Fibroblast of villous mesenchyme (primary cell): ENCODE measurements at regions not wholly inside any gene's neighbourhood (a gene's known extent, or its start where the extent isn't known, plus 50 kb on each side); places are given as distances from the start of the nearest gene placed in this dataset.

ENCODE experiments used
- DNase-seq: peaks from one replicate; pipeline ENCODE4 v3.0.0-alpha.2; 2010; ENCODE audit warnings: low read depth
- H3K4me3 ChIP-seq: 2 replicates; pipeline ENCODE4 v1.5.1; 2011; ENCODE audit warnings: low read depth, mild to moderate bottlenecking, low read length
- TF ChIP-seq, protein P1 (sequence below): IDR thresholded peaks from 2 replicates; pipeline ENCODE4 v1.5.1; 2012; ENCODE audit warnings: low read depth, mild to moderate bottlenecking, low read length; ENCODE audit not compliant: insufficient read depth

DNA sequence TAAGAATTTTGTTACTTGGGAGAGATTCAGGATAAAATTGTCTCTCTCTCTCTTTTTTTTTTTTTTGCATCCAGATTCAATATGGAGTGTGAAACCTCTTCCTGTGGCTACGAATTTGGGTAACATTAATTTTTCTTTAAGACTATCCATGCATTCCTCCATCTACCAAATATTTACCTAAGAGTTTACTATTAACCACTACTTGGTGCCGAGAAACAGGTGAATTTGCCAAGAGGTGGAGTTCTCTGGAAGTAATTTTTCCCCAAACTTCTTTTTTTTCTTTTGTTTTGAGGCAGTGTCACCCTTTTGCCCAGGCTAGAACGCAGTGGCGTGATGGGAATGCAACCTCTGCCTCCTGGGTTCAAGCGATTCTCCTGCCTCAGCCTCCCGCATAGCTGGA lies 206.3 kb upstream of the VLDLR start:
- no peak overlapping the region for H3K4me3 ChIP-seq
- TF ChIP-seq, protein P1, sequence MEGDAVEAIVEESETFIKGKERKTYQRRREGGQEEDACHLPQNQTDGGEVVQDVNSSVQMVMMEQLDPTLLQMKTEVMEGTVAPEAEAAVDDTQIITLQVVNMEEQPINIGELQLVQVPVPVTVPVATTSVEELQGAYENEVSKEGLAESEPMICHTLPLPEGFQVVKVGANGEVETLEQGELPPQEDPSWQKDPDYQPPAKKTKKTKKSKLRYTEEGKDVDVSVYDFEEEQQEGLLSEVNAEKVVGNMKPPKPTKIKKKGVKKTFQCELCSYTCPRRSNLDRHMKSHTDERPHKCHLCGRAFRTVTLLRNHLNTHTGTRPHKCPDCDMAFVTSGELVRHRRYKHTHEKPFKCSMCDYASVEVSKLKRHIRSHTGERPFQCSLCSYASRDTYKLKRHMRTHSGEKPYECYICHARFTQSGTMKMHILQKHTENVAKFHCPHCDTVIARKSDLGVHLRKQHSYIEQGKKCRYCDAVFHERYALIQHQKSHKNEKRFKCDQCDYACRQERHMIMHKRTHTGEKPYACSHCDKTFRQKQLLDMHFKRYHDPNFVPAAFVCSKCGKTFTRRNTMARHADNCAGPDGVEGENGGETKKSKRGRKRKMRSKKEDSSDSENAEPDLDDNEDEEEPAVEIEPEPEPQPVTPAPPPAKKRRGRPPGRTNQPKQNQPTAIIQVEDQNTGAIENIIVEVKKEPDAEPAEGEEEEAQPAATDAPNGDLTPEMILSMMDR: no peak
- DNase-seq: no peak

DNA sequence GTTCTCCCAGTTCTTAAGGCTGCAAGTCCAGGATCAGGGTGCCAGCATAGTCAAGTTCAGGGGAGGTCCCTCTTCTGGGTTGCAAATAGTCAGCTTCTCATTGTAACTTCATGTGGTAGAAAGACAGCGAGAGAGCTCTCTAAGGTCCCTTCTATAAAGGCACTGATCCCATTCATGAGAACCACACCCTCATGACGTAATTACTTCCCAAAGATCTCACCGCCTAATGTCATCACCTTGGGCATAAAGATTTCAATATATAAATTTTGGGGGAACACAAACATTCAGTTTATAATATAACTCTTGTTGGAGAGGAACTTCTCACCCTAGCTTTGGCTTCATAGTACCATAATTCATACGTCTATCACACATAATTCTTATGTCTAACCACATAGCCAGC lies 203.9 kb upstream of the VLDLR start:
- no peak overlapping the region for H3K4me3 ChIP-seq
- TF ChIP-seq, protein P1: no peak
- DNase-seq: no peak

DNA sequence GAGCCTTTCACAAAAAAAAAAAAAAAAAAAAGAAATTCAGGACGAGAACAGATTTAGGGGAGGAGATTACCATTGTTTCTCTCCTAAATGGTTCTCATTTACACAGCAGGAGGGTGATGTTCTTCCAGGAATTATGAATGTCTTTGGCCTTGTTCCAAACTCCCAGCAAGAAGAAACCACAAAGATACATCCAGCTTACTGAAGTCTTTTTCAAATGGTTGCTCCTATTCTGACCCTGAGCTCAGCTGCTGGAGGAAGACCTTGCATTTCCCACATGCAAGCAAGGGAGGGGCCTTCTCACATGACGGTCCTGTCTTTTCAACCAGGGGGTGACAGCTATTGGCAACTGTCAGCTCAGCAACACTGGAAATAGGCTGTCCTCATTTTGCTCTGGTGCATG lies 203.0 kb upstream of the VLDLR start:
- TF ChIP-seq, protein P1: no peak
- DNase-seq: peak; percentile 76
- no peak overlapping the region for H3K4me3 ChIP-seq

DNA sequence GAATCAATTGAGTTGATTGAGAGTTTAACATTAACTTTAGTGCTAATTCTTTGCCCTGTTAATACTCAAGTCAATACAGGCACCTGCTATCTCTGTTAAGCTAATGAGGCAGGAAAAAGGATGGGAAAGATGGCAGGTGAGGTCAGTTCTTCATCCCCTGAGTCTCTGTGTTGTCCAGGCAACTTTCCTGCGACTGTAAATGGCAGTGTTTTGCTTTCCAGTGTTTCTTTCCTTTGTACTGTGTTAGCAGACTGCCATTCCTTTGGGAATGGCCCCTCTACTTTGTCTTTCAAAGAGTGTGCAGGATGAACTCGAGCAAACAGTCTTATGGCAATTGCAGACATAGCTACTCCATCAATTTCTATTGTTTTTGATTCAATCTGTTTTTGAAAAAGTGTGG lies 202.2 kb upstream of the VLDLR start:
- no peak overlapping the region for H3K4me3 ChIP-seq
- no peak for DNase-seq
- TF ChIP-seq, protein P1: no peak

DNA sequence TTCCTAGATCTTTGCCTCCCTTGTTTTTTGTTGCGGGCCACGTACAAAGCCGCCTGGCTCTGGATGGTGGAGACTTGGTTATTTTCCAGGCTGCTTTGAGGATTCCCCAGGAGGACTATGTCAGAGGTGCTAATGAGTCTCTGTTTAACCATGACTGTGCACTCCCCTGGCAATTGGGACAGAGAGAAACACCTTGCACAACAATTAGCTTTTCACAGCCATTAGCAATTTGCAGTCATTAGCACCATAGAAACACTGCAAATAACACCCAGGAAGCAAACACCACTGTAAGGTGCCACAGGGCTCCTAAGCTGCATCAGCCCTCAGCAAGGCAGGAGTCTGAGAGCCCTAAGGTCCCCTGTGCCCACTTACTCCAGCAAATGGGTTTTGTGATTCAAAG lies 201.0 kb upstream of the VLDLR start:
- TF ChIP-seq, protein P1: no peak
- no peak for DNase-seq
- no peak overlapping the region for H3K4me3 ChIP-seq

DNA sequence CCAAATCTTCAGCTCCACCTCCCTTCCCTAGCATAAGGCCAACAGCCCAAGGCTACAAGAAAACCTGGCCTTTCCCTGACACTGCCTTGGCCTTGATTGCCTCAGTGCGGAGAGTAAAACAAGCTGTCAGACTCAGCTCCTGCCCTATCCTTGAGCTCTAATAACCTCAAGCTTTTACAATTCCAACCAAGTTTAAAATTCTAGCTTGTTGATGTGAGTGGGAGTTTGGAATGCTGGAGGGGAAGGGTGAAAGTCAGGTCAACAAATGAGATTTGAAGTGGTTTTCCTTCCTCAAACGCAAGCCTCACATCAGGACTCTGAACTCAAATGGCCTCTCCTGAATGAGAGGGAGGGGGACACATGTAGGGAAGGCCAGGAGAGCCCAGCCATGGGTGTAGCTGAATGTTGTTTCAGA lies 197.0 kb upstream of the VLDLR start:
- H3K4me3 ChIP-seq: no peak overlapping the region
- TF ChIP-seq, protein P1: no peak
- peak; percentile 48 for DNase-seq

DNA sequence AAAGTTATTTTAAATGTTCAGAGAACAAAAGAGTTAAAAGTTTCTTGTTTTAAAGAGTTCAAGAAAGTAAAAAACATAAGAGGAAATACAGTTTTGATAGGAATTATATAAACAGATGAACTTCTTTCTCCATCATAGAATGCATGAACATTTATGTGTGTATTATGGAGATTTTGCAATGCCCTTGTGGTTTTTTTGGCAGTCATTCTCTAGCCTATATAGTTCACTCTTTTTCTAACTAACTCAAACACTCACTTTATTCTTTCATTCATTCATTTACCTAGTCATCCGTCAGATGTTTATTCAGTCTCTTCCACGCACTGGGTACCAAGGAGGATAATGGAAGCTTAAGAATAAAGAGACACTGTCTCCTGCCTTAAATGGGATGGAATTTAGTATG lies 195.9 kb upstream of the VLDLR start:
- no peak for DNase-seq
- TF ChIP-seq, protein P1: no peak
- H3K4me3 ChIP-seq: no peak overlapping the region
